SK-N-MC (cell line): ENCODE measurements at regions not wholly inside any gene's neighbourhood (a gene's known extent, or its start where the extent isn't known, plus 50 kb on each side); places are given as distances from the start of the nearest gene placed in this dataset.

Source experiments
- DNase-seq: peaks from one replicate; pipeline ENCODE4 v3.0.0-alpha.2; 2011; ENCODE audit warnings: low read depth, low spot score
- H3K27ac ChIP-seq: fragments of 200-600 bp; sonication (generic); 2 replicates; pipeline ENCODE4 v1.5.1; 2016; ENCODE audit warnings: mixed run types
- H3K36me3 ChIP-seq: fragments of 200-600 bp; sonication (generic); 2 replicates; pipeline ENCODE4 v1.6.1; 2017; ENCODE audit warnings: antibody characterized with exemption, low read length, mixed read lengths; ENCODE audit not compliant: insufficient read depth
- H3K4me3 ChIP-seq: fragments of 200-600 bp; sonication (generic); 2 replicates; pipeline ENCODE4 v1.5.1; 2016
- H3K9ac ChIP-seq: fragments of 200-600 bp; sonication (generic); 2 replicates; pipeline ENCODE4 v1.8.0; 2017; ENCODE audit warnings: mixed run types, mixed read lengths; ENCODE audit not compliant: insufficient read length
- H3K9me3 ChIP-seq: fragments of 200-600 bp; sonication (generic); 2 replicates; pipeline ENCODE4 v1.6.1; 2017; ENCODE audit warnings: low read depth, mild to moderate bottlenecking, antibody characterized with exemption, low read length, moderate library complexity, mixed read lengths
- EZH2 ChIP-seq: fragments of 200-600 bp; sonication (generic); IDR thresholded peaks from one replicate; pipeline ENCODE4 v1.6.1; 2017; ENCODE audit warnings: antibody characterized with exemption
- FOXP2 ChIP-seq: optimal IDR thresholded peaks from 2 replicates; pipeline ENCODE3; 2011; ENCODE audit warnings: mild to moderate bottlenecking, moderate library complexity; ENCODE audit not compliant: insufficient read depth; ENCODE audit errors: extremely low read length, control extremely low read depth
- POLR2AphosphoS5 ChIP-seq: IDR thresholded peaks from 2 replicates; pipeline ENCODE4 v1.6.1; 2012; ENCODE audit warnings: mild to moderate bottlenecking, low read depth, low read length, borderline replicate concordance

DNA sequence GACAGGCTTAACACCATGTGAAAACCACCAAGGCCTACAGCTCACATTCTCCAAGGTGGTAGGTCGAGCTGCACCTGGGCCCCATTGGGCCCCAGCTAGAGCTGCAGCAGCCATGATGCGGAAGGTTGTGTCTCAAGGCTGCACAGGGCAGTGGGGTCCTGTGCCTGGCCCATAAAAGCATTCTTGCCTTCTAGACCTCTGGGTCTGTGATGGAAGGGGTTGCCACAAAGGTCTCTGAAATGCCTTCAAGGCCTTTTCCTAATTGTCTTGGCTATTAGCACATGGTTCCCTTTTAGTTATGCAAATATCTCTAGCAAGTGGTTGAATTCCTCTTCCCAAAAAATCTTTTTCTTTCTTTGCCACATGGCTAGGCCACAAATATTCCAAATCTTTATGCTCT lies 52.5 kb upstream of the C11orf58 start:
- TF ChIP-seq FOXP2 (no peak), POLR2AphosphoS5 (no peak), EZH2 (no peak)
- no peak overlapping the region for H3K9ac ChIP-seq
- H3K36me3 ChIP-seq: no peaks in the 10 kb centered on the region
- DNase-seq: no peak
- no peak overlapping the region for H3K27ac ChIP-seq
- no peaks in the 10 kb centered on the region for H3K9me3 ChIP-seq
- no peak overlapping the region for H3K4me3 ChIP-seq

DNA sequence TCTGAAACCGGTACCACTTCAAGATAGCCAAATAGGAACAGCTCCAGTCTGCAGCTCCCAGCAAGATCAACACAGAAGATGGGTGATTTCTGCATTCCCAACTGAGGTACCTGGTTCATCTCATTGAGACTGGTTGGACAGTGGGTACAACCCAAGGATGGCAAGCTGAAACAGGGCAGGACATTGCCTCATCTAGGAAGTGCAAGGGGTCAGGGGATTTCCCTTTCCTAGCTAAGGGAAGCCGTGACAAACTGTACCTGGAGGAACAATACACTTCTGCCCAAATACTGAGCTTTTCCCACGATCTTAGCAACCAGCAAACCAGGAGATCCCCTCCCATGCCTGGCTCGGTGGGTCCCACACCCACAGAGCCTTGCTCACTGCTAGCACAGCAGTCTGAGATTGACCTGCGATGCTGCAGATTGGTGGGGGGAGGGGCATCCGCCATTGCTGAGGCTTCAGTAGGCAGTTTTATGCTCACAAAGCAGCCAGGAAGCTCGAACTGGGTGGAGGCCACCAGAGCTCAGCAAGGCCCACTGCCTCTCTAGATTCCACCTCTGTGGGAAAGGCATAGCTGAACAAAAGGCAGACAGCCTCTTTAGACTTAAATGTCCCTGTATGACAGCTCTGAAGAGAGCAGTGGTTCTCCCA lies 59.9 kb upstream of the C11orf58 start:
- Histone ChIP-seq H3K27ac (no peak overlapping the region), H3K9me3 (no peaks in the 10 kb centered on the region), H3K36me3 (no peaks in the 10 kb centered on the region), H3K9ac (no peak overlapping the region), H3K4me3 (no peak overlapping the region)
- no peak for DNase-seq
- no peak for TF ChIP-seq POLR2AphosphoS5
- no peak for TF ChIP-seq FOXP2
- TF ChIP-seq EZH2: no peak

DNA sequence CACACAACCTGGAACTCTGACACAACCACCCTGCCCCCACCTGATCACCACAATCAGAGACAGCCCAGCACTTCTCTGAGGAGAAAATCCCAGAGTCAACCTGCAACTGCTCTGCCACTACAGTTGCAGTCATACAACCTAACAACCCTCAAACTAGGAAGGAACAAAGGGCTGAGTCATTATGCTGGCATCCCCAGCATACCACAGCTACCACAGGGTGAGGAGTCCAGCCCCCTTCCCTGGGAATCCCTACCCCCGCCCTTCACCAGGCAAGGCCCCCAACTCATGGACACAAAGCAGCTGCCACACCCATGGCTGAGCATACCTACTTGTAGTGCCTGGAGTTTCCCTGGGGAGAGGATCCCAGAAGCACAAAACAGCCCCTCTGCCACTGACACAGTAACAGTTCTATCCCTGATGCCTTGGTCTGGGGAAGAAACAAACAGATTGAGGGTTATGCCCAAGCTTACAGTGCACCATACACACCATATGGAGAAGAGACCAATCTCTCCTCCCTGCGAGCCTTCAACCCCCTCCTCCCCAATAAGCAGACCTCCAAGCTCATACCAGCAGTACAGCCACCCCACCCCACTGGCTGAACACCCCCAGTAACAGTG lies 68.5 kb upstream of the C11orf58 start:
- H3K27ac ChIP-seq: no peak overlapping the region
- no peaks in the 10 kb centered on the region for H3K9me3 ChIP-seq
- no peak overlapping the region for H3K4me3 ChIP-seq
- no peak overlapping the region for H3K9ac ChIP-seq
- no peak for TF ChIP-seq POLR2AphosphoS5
- no peak for TF ChIP-seq EZH2
- no peak for TF ChIP-seq FOXP2
- no peaks in the 10 kb centered on the region for H3K36me3 ChIP-seq
- DNase-seq: no peak

DNA sequence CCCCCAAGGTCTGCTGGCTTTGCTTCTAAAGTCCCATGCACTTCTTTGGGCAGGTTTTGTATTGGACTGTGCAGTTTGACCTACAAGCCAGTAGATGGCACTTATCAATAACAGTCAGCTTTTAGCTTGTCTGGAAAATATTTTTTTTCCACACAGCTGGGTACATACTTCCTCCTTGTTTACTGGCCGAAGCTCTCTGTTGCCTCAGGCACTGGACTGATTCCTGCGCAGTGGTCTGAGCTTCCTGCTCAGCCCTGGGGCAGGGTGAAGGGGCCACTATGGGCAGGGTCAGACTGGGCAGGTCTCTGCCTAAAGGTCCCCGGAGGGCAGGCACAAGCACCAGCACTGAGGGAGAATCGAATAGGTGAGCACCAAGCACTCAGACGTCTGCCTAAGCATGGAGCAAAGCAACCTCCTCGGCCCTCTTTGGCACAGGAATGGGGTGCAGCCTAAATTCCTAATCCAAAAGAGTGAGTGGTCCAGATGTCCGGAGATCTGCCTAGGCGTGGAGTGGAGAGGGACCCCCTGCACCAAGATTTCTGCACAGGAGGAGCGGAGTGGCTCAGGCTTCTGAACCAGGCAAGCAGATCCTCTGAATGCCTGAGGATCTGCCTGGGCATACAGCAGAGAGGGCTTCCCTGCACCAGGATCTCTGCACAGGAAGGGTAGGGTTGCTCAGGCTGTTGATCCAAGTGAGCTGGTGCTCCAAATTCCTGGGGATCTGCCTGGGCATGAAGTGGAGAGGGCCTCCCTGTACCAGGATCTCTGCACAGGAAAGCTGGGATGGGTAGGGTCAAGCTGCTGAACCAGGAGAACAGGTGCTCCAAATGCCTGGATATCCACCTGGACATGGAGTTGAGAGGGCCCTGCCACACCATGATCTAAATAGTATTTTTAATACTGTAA lies 105.9 kb upstream of the C11orf58 start:
- no peak for TF ChIP-seq EZH2
- H3K4me3 ChIP-seq: no peak overlapping the region
- no peak for DNase-seq
- H3K9ac ChIP-seq: no peak overlapping the region
- H3K9me3 ChIP-seq: peaks cover 4% of the 10 kb centered on the region; the same call in 1 of the 2 replicates
- H3K36me3 ChIP-seq: no peaks in the 10 kb centered on the region
- no peak overlapping the region for H3K27ac ChIP-seq

DNA sequence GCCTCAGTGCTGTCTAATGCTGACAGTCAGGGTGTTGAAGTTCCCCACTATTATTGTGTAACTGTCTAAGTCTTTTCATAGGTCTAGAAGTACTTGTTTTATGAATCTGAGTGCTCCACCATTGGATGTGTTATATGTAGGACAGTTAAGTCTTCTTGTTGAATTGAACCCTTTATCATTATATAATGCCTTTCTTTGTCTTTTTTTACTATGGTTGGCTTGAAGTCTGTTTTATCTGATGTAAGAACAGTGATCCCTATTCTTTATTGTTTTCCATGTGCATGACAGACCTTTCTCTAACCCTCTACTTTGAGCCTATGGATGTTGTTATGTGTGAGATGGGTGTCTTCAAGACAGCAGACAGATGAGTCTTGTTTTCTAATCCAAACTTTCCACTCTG lies 107.8 kb upstream of the C11orf58 start:
- Histone ChIP-seq H3K4me3 (no peak overlapping the region), H3K9me3 (peaks cover 4% of the 10 kb centered on the region; the same call in 1 of the 2 replicates), H3K9ac (no peak overlapping the region), H3K36me3 (no peaks in the 10 kb centered on the region), H3K27ac (no peak overlapping the region)
- no peak for TF ChIP-seq FOXP2
- TF ChIP-seq POLR2AphosphoS5: no peak
- DNase-seq: no peak

DNA sequence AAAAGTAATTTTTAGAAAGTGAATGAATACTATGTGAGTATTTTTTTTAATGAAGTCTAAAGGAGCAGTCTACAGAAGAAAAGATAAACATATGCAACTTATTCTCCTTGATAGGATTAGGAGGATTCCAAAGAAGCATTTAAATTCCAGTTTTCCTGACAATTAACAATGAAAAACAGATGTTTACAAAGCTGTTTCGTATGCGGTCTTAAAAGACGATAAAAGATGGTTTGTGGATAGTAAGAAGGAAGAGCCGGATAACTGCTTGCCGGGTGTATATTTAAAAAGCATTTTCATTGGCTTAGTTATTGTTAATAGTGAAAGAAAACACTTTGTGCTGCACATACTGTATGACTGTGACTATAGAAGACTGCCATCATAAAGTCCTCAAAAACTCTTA lies 120.0 kb upstream of the C11orf58 start:
- H3K9ac ChIP-seq: peak overlapping the region; percentile 55
- TF ChIP-seq POLR2AphosphoS5: peak; percentile 25; the same call in 1 of the 2 replicates
- TF ChIP-seq EZH2: no peak
- peak; percentile 45 for TF ChIP-seq FOXP2
- H3K27ac ChIP-seq: peak overlapping the region; percentile 91
- peak overlapping the region; percentile 72 for H3K4me3 ChIP-seq
- H3K36me3 ChIP-seq: no peaks in the 10 kb centered on the region
- H3K9me3 ChIP-seq: no peaks in the 10 kb centered on the region
- no peak for DNase-seq

DNA sequence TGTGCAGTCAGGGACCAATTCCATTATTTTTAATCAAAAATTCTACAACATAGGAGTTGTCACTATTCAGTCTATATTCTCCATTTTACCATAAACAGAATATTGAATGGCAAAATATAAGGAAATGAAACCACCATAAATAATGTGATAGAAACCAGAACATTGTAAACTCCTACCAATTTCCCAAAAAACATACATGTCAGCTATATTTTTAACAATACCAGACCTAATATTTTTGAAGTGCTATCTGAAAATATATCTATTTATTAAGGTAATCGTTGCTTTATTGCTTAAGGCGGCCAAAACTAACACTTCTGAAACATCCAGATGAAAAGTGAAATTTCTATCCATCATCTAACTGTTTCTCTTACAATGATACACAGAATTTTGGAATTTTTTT lies 123.0 kb upstream of the C11orf58 start:
- no peak overlapping the region for H3K9ac ChIP-seq
- peak overlapping the region; percentile 25; the same call in 1 of the 2 replicates for H3K4me3 ChIP-seq
- H3K9me3 ChIP-seq: no peaks in the 10 kb centered on the region
- H3K36me3 ChIP-seq: no peaks in the 10 kb centered on the region
- peak overlapping the region; percentile 82 for H3K27ac ChIP-seq
- TF ChIP-seq FOXP2 (no peak), EZH2 (no peak), POLR2AphosphoS5 (no peak)
- DNase-seq: no peak

DNA sequence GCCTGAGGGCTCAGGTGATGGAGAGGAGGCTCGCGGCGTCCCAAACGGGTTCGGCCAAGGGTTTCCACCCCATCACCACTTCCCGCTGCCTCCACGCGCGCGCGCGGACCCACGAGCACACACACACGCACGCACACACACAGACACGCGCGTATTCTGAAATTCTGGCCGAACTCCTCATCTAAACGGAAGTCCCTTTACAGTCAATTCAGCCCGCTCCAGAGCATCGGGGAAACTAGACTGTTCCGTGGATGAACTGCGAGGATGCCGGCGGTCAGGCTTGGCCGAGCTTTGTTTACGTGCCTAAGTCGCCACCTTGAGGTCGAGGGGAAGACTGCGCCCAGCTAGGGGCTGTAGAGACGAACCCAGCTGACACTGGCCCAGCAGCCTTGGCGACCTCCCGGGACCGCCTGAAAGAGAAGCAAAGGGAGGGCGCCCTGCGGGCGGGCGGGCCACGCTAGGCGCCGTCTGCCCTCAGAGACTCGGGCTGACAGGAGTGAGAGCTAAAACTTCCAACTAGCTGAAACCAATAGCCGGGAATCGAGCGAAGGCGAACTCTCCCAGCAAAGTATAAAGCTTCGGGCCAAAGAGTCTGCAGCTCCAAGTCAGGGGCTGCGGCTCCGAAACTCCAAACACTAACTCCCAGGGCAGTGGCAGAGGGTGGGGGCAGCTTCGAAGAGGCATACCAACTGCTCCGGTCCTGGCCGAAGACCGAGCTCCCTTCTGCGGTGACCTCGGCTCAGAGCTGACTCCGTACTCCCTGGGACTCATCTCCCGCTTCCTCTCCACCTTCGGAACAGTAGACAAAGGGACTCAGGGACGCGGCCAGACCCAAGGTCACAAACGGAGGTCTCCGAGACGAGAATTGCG lies 124.7 kb upstream of the C11orf58 start:
- H3K9me3 ChIP-seq: no peaks in the 10 kb centered on the region
- TF ChIP-seq EZH2 (no peak), POLR2AphosphoS5 (peak; percentile 6; the same call in 1 of the 2 replicates), FOXP2 (peak; percentile 92)
- H3K27ac ChIP-seq: peak overlapping the region; percentile 82
- H3K36me3 ChIP-seq: no peaks in the 10 kb centered on the region
- DNase-seq: no peak
- peak overlapping the region; percentile 98 for H3K9ac ChIP-seq
- H3K4me3 ChIP-seq: peak overlapping the region; percentile 97
